ENCODE measurements at regions not wholly inside any gene's neighbourhood (a gene's known extent, or its start where the extent isn't known, plus 50 kb on each side); places are given as distances from the start of the nearest gene placed in this dataset.

DNA sequence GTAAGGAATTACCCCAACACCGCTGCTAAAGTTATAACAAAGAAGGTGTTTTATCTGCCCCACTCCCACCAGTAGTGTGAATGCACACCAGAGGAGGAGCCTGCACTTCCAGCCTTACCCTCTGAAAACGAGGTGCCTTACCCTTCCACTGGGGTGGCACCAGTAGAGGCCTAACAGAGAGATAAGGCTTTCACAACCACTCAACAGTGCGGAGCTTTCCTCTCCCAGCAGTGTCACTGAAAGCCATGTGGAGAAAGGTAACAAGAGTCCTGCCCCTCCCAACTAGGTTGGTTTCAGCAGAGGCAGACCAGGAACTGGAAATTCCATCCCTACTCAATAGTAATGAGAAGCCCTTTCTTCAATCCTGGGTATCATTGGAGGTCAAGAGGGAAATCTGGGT, 539.2 kb downstream of the VGLL3 start:
- H3K4me3 ChIP-seq (ENCODE audit: low read length in 2 of 2) = no peak overlapping the region
- H3K27me3 ChIP-seq (ENCODE audit: insufficient read depth, low read length) = no peaks in the 10 kb centered on the region
- Mint-ChIP-seq H3K27me3 (no peaks in the 10 kb centered on the region), H3K36me3 (no peaks in the 10 kb centered on the region), H3K4me3 (no peak overlapping the region), H3K9me3 (peaks cover 0 to 12% (median 3%) of the 10 kb centered on the region in 8 donors), H3K4me1 (no peaks in the 10 kb centered on the region), H3K27ac (no peak overlapping the region)
- no peak for DNase-seq
- ChIA-PET CTCF (ENCODE audit: partially characterized antibody) (no interaction called here), POLR2A (ENCODE audit: partially characterized antibody) (no interaction called here)
- intact Hi-C loops (cut with micrococcal nuclease) = no loop called here
- H3K9me3 ChIP-seq (ENCODE audit: control insufficient read depth in 1 of 2, low read length in 2 of 2) = no peaks in the 10 kb centered on the region
- H3K4me1 ChIP-seq (ENCODE audit: insufficient read depth, low read length) = no peaks in the 10 kb centered on the region
- H3K27ac ChIP-seq (ENCODE audit: low read depth, low read length) = no peak overlapping the region
- H3K36me3 ChIP-seq (ENCODE audit: insufficient read depth, low read length) = no peaks in the 10 kb centered on the region

DNA sequence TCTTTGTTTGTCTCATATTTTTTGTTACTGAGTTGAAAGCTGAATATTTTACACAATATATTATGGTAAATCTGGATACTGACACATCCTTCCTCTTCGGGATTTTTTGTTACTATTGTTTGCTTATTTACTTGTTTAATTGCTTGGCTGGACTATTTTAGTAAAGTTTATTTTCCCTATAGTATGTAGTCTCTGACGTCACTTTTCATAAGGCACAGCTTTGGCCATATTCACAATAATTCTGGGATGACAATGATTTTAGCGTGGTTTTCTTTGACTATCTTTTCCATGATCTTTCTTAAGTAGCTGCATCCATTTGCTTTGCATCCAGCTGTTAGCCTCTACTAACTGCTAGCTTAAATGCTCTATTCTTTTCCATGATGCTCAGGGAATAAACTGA, 552.4 kb downstream of the VGLL3 start:
- POLR2A ChIA-PET (ENCODE audit: partially characterized antibody) = no interaction called here
- no peak overlapping the region for H3K27ac Mint-ChIP-seq

DNA sequence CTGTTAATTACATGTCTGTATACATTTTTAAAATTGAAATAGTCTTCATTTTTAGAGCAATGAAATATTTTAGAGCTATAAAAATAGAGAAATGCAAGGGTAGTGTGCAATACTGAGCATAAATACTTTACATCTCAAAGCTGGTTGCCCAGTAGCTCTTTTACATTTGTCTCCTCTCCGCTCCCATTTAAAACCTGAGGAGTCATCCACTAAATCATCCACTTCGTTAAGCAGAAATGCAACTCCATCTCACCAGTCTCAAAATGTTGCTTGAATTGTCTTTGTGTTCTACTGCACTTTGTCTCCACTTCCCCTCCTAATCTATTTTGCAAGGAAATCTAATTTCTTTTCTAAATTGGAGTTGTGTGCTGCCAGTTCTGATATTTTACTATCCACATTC, 563.6 kb downstream of the VGLL3 start:
- no peaks in the 10 kb centered on the region for H3K36me3 ChIP-seq (ENCODE audit: insufficient read depth, low read length)
- no peak overlapping the region for H3K27ac ChIP-seq (ENCODE audit: low read depth, low read length)
- Mint-ChIP-seq H3K27me3 (no peaks in the 10 kb centered on the region), H3K9me3 (peaks cover 0 to 26% (median 10%) of the 10 kb centered on the region in 8 donors), H3K36me3 (no peaks in the 10 kb centered on the region), H3K4me1 (no peaks in the 10 kb centered on the region), H3K27ac (no peak overlapping the region), H3K4me3 (no peak overlapping the region)
- no peak for DNase-seq
- H3K27me3 ChIP-seq (ENCODE audit: insufficient read depth, low read length) = no peaks in the 10 kb centered on the region
- H3K4me1 ChIP-seq (ENCODE audit: insufficient read depth, low read length) = no peaks in the 10 kb centered on the region
- intact Hi-C loops (cut with micrococcal nuclease) = no loop called here
- ChIA-PET CTCF (ENCODE audit: partially characterized antibody) (no interaction called here), POLR2A (ENCODE audit: partially characterized antibody) (no interaction called here)
- H3K9me3 ChIP-seq (ENCODE audit: control insufficient read depth in 1 of 2, low read length in 2 of 2) = peaks cover 0 to 3% of the 10 kb centered on the region in 2 donors
- no peak overlapping the region for H3K4me3 ChIP-seq (ENCODE audit: low read length in 2 of 2)

More for the DNA sequence above, 552.4 kb downstream of the VGLL3 start:
- H3K4me3 Mint-ChIP-seq = no peak overlapping the region
- DNase-seq = no peak
- H3K4me1 Mint-ChIP-seq = no peaks in the 10 kb centered on the region
- H3K4me3 ChIP-seq (ENCODE audit: low read length in 2 of 2) = no peak overlapping the region
- no peaks in the 10 kb centered on the region for H3K4me1 ChIP-seq (ENCODE audit: insufficient read depth, low read length)
- H3K27me3 Mint-ChIP-seq = no peaks in the 10 kb centered on the region
- no peaks in the 10 kb centered on the region for H3K27me3 ChIP-seq (ENCODE audit: insufficient read depth, low read length)
- CTCF ChIA-PET (ENCODE audit: partially characterized antibody) = no interaction called here
- intact Hi-C loops (cut with micrococcal nuclease) = no loop called here
- no peaks in the 10 kb centered on the region for H3K36me3 Mint-ChIP-seq
- H3K36me3 ChIP-seq (ENCODE audit: insufficient read depth, low read length) = no peaks in the 10 kb centered on the region
- H3K9me3 ChIP-seq (ENCODE audit: control insufficient read depth in 1 of 2, low read length in 2 of 2) = no peaks in the 10 kb centered on the region
- peaks cover 0 to 8% (median 2%) of the 10 kb centered on the region in 8 donors for H3K9me3 Mint-ChIP-seq
- H3K27ac ChIP-seq (ENCODE audit: low read depth, low read length) = no peak overlapping the region

DNA sequence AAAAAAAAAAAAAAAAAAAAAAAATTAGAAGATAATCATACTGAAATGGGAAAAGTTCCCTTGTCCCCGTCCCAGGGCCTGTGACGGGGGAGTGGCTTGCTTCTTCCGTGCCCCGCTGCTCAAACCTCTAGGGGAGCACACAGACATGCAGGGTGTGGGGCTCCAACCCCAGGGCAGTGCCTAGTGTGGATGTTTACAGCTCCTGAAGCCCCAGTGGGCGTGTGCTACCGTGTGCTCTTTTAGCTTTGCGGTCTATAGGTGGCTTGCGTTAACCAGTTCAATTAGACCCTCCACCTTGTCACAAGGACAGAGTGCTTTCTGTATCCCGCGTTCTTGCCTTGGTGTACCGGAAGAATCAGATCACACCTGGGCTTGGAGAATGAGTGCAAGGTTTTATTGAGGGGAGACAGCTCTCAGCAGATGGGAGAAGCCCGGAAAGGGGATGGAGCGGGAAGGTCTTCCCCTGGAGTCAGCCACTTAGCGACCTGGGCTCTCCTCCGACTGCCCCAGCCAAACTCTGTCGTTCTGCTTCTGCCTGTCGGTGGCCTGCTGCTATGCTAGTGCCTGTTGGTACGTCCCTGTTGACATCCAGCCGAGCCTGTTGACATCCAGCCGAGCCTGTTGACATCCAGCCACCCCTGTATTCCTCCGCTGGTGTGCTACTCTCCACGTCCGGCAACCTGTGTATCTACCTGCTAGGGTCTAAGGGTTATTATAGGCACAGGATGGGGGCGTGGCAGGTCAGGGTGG, 569.8 kb downstream of the VGLL3 start:
- CTCF ChIA-PET (ENCODE audit: partially characterized antibody) = no interaction called here
- POLR2A ChIA-PET (ENCODE audit: partially characterized antibody) = no interaction called here
- no peaks in the 10 kb centered on the region for H3K4me1 Mint-ChIP-seq
- H3K27ac Mint-ChIP-seq = no peak overlapping the region
- H3K4me1 ChIP-seq (ENCODE audit: insufficient read depth, low read length) = no peaks in the 10 kb centered on the region
- H3K36me3 ChIP-seq (ENCODE audit: insufficient read depth, low read length) = no peaks in the 10 kb centered on the region
- H3K27ac ChIP-seq (ENCODE audit: low read depth, low read length) = no peak overlapping the region
- H3K27me3 ChIP-seq (ENCODE audit: insufficient read depth, low read length) = no peaks in the 10 kb centered on the region
- H3K4me3 ChIP-seq (ENCODE audit: low read length in 2 of 2) = no peak overlapping the region
- H3K9me3 Mint-ChIP-seq = peaks cover 2 to 26% (median 10%) of the 10 kb centered on the region in 8 donors
- no peaks in the 10 kb centered on the region for H3K36me3 Mint-ChIP-seq
- H3K27me3 Mint-ChIP-seq = no peaks in the 10 kb centered on the region
- H3K9me3 ChIP-seq (ENCODE audit: control insufficient read depth in 1 of 2, low read length in 2 of 2) = peaks cover 0 to 3% of the 10 kb centered on the region in 2 donors
- peak in 1 of 5 donors; percentile 0 for DNase-seq
- intact Hi-C loops (cut with micrococcal nuclease) = no loop called here
- no peak overlapping the region for H3K4me3 Mint-ChIP-seq

DNA sequence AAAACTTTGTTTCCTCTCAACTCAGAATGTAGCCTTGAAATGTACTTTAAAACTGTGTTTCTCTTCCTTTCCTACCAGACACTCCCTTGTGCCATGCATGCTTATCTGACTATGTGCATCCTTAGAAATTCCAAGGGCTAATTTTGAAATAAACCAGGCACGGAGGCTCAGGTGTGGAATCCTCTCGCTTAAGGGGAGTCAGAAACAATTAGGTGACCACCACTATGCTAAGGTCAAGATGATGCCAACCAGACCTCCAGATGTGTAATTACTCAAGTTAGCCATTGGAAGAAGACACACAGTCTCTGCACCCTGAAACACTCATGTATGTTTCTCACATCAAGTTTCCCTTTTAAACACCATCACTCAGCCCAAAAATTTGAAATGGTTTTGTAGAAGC, 572.1 kb downstream of the VGLL3 start:
- Mint-ChIP-seq H3K9me3 (peaks cover 2 to 26% (median 4%) of the 10 kb centered on the region in 8 donors), H3K27me3 (no peaks in the 10 kb centered on the region), H3K4me1 (no peaks in the 10 kb centered on the region), H3K27ac (no peak overlapping the region), H3K36me3 (no peaks in the 10 kb centered on the region), H3K4me3 (no peak overlapping the region)
- ChIA-PET CTCF (ENCODE audit: partially characterized antibody) (no interaction called here), POLR2A (ENCODE audit: partially characterized antibody) (no interaction called here)
- Histone ChIP-seq H3K4me3 (ENCODE audit: low read length in 2 of 2) (no peak overlapping the region), H3K27ac (ENCODE audit: low read depth, low read length) (no peak overlapping the region), H3K9me3 (ENCODE audit: control insufficient read depth in 1 of 2, low read length in 2 of 2) (no peaks in the 10 kb centered on the region), H3K4me1 (ENCODE audit: insufficient read depth, low read length) (no peaks in the 10 kb centered on the region), H3K27me3 (ENCODE audit: insufficient read depth, low read length) (no peaks in the 10 kb centered on the region), H3K36me3 (ENCODE audit: insufficient read depth, low read length) (no peaks in the 10 kb centered on the region)
- DNase-seq = no peak
- intact Hi-C loops (cut with micrococcal nuclease) = no loop called here

DNA sequence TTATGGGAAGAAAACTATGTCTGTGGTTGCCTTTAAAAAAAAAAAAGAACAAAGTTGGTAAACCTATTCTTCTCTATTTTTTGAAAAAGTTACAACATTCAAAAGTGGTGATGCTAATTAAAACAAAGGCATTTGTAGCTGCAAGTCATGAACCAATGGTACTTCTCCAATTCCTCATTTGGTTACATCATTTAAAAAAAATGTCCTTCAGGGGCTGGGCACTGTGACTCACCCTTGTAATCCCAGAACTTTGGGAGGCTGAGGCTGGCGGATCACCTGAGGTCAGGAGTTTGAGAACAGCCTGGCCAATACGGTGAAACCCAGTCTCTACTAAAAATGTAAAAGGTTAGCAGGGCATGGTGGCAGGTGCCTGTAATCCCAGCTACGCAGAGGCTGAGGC, 574.6 kb downstream of the VGLL3 start:
- no peak for DNase-seq
- Histone ChIP-seq H3K27me3 (ENCODE audit: insufficient read depth, low read length) (no peaks in the 10 kb centered on the region), H3K27ac (ENCODE audit: low read depth, low read length) (no peak overlapping the region), H3K4me3 (ENCODE audit: low read length in 2 of 2) (no peak overlapping the region), H3K4me1 (ENCODE audit: insufficient read depth, low read length) (no peaks in the 10 kb centered on the region), H3K9me3 (ENCODE audit: control insufficient read depth in 1 of 2, low read length in 2 of 2) (no peaks in the 10 kb centered on the region), H3K36me3 (ENCODE audit: insufficient read depth, low read length) (no peaks in the 10 kb centered on the region)
- H3K27ac Mint-ChIP-seq = no peak overlapping the region
- intact Hi-C loops (cut with micrococcal nuclease) = no loop called here
- no peaks in the 10 kb centered on the region for H3K27me3 Mint-ChIP-seq
- no peaks in the 10 kb centered on the region for H3K36me3 Mint-ChIP-seq
- H3K4me1 Mint-ChIP-seq = no peaks in the 10 kb centered on the region
- no peak overlapping the region for H3K4me3 Mint-ChIP-seq
- ChIA-PET POLR2A (ENCODE audit: partially characterized antibody) (no interaction called here), CTCF (ENCODE audit: partially characterized antibody) (no interaction called here)
- peaks cover 0 to 19% (median 3%) of the 10 kb centered on the region in 8 donors for H3K9me3 Mint-ChIP-seq

DNA sequence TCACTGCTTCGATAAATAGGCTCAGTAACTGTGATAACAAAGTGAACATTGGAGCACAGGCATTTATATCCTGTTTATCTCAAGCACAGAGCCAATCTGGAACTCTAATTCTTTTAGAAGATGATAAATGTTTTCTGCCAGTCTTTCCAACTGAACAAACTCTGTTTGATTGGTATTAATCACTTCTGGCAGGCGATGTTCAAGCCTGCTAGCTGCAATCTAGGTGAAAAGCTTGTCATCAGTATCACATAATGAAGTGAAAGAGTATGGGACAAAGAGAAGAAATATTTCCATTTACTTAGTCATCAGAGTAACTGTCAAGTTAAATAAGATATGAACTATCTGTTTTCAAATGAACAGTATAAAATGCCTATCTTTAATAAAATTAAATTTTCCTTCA, 577.3 kb downstream of the VGLL3 start:
- no peak for DNase-seq
- no peaks in the 10 kb centered on the region for H3K9me3 ChIP-seq (ENCODE audit: control insufficient read depth in 1 of 2, low read length in 2 of 2)
- H3K4me1 ChIP-seq (ENCODE audit: insufficient read depth, low read length) = no peaks in the 10 kb centered on the region
- CTCF ChIA-PET (ENCODE audit: partially characterized antibody) = no interaction called here
- no peaks in the 10 kb centered on the region for H3K36me3 ChIP-seq (ENCODE audit: insufficient read depth, low read length)
- no peak overlapping the region for H3K27ac ChIP-seq (ENCODE audit: low read depth, low read length)
- no peaks in the 10 kb centered on the region for H3K36me3 Mint-ChIP-seq
- intact Hi-C loops (cut with micrococcal nuclease) = no loop called here
- peaks cover 0 to 11% (median 4%) of the 10 kb centered on the region in 8 donors for H3K9me3 Mint-ChIP-seq
- H3K27ac Mint-ChIP-seq = no peak overlapping the region
- H3K4me3 ChIP-seq (ENCODE audit: low read length in 2 of 2) = no peak overlapping the region
- H3K27me3 Mint-ChIP-seq = no peaks in the 10 kb centered on the region
- H3K27me3 ChIP-seq (ENCODE audit: insufficient read depth, low read length) = no peaks in the 10 kb centered on the region
- POLR2A ChIA-PET (ENCODE audit: partially characterized antibody) = no interaction called here
- no peak overlapping the region for H3K4me3 Mint-ChIP-seq
- H3K4me1 Mint-ChIP-seq = no peaks in the 10 kb centered on the region

DNA sequence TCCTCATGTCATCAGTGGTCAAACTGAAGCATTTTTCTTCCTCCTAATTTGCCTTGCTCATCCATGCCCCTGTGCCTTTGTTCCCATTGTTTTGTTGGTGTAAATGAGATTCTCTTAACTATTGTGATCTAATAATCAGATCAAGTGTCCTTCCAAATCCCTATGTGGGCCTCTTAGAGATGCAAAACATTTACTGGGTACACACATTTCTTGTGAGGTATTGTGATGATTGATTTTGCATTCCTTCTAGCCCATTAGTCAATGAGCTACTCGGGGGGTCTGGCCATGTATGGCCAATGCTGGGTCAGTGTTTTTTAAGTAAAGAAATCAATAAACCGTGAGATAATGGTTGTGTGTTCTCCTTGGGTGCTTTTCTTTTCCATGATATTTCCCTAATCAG, 580.4 kb downstream of the VGLL3 start:
- no peaks in the 10 kb centered on the region for H3K36me3 ChIP-seq (ENCODE audit: insufficient read depth, low read length)
- H3K4me1 ChIP-seq (ENCODE audit: insufficient read depth, low read length) = no peaks in the 10 kb centered on the region
- no peak overlapping the region for H3K4me3 ChIP-seq (ENCODE audit: low read length in 2 of 2)
- H3K27me3 ChIP-seq (ENCODE audit: insufficient read depth, low read length) = no peaks in the 10 kb centered on the region
- Mint-ChIP-seq H3K27ac (no peak overlapping the region), H3K4me1 (no peaks in the 10 kb centered on the region), H3K36me3 (no peaks in the 10 kb centered on the region), H3K9me3 (peaks cover 0 to 12% (median 4%) of the 10 kb centered on the region in 8 donors), H3K4me3 (no peak overlapping the region), H3K27me3 (no peaks in the 10 kb centered on the region)
- no peak overlapping the region for H3K27ac ChIP-seq (ENCODE audit: low read depth, low read length)
- CTCF ChIA-PET (ENCODE audit: partially characterized antibody) = no interaction called here
- DNase-seq = no peak
- POLR2A ChIA-PET (ENCODE audit: partially characterized antibody) = no interaction called here
- H3K9me3 ChIP-seq (ENCODE audit: control insufficient read depth in 1 of 2, low read length in 2 of 2) = no peaks in the 10 kb centered on the region
- intact Hi-C loops (cut with micrococcal nuclease) = no loop called here
